ENCODE measurements at regions not wholly inside any gene's neighbourhood (a gene's known extent, or its start where the extent isn't known, plus 50 kb on each side); places are given as distances from the start of the nearest gene placed in this dataset.

GRCh38 chr13:27352698-27353097 lies 71.7 kb upstream of the GTF3A start:
- no peak overlapping the region for H3K4me3 ChIP-seq (ENCODE audit: low read depth, low read length)
- H3K27ac ChIP-seq, result no peak overlapping the region
- no peaks in the 10 kb centered on the region for H3K36me3 ChIP-seq
- H3K27me3 ChIP-seq (ENCODE audit: insufficient read depth, low read depth, severe bottlenecking), result no peaks in the 10 kb centered on the region
- no peak for DNase-seq
- peaks cover 9% of the 10 kb centered on the region for H3K9me3 ChIP-seq (ENCODE audit: severe bottlenecking)
- TF ChIP-seq, protein P1, sequence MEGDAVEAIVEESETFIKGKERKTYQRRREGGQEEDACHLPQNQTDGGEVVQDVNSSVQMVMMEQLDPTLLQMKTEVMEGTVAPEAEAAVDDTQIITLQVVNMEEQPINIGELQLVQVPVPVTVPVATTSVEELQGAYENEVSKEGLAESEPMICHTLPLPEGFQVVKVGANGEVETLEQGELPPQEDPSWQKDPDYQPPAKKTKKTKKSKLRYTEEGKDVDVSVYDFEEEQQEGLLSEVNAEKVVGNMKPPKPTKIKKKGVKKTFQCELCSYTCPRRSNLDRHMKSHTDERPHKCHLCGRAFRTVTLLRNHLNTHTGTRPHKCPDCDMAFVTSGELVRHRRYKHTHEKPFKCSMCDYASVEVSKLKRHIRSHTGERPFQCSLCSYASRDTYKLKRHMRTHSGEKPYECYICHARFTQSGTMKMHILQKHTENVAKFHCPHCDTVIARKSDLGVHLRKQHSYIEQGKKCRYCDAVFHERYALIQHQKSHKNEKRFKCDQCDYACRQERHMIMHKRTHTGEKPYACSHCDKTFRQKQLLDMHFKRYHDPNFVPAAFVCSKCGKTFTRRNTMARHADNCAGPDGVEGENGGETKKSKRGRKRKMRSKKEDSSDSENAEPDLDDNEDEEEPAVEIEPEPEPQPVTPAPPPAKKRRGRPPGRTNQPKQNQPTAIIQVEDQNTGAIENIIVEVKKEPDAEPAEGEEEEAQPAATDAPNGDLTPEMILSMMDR (IDR thresholded peaks at IDR 0.05; ENCODE audit: low read depth, low read length), result no peak

- TF ChIP-seq, protein P1 (IDR thresholded peaks at IDR 0.05; ENCODE audit: low read depth, low read length), result no peak
- Histone ChIP-seq H3K9me3 (ENCODE audit: severe bottlenecking) (peaks cover 9% of the 10 kb centered on the region), H3K4me3 (ENCODE audit: low read depth, low read length) (no peak overlapping the region), H3K36me3 (no peaks in the 10 kb centered on the region), H3K27ac (no peak overlapping the region), H3K27me3 (ENCODE audit: insufficient read depth, low read depth, severe bottlenecking) (no peaks in the 10 kb centered on the region)
- no peak for DNase-seq
These were observed 71.2 kb upstream of the GTF3A start for GRCh38 chr13:27353166-27353583.

DNA sequence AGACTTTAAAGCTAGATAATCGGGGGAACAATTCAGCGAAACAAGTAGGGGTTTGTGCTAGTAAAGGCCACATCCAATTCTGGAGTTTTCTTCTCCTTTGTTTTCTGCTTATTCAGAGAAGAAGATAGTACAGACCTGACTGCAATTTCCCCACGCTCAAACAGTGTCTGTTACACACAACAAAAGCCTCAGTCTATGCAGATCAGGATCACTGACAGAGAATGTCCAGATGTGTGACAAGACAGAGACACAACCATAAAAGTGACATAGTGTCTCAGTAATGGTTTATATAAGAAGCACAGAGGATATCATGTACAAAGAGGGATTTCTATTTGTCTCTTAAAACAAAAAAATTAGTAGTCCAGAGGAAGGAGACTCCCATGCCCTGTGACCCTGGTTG lies 70.7 kb upstream of the GTF3A start:
- TF ChIP-seq, protein P1 (IDR thresholded peaks at IDR 0.05; ENCODE audit: low read depth, low read length), result no peak
- H3K4me3 ChIP-seq (ENCODE audit: low read depth, low read length), result no peak overlapping the region
- H3K27ac ChIP-seq, result no peak overlapping the region
- H3K36me3 ChIP-seq, result no peaks in the 10 kb centered on the region
- no peaks in the 10 kb centered on the region for H3K27me3 ChIP-seq (ENCODE audit: insufficient read depth, low read depth, severe bottlenecking)
- peaks cover 9% of the 10 kb centered on the region for H3K9me3 ChIP-seq (ENCODE audit: severe bottlenecking)
- DNase-seq, result no peak

DNA sequence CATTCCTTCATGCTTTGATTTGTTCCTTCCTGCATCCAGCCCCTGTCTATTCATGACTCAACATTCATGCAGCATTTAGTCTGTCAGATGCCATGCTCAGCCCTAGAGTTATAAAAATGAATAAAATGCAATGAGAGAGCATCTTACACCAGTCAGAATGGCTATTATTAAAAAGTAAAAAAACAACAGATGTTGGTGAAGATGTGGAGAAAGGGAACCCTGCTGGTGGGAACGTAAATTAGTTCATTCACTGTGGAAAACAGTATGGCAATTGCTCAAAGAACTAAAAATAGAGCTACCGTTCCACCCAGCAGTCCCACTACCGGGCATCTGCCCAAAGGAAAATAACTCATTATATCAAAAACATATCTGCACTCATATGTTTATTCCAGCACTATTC lies 70.0 kb upstream of the GTF3A start:
- no peak for DNase-seq
- Histone ChIP-seq H3K4me3 (ENCODE audit: low read depth, low read length) (no peak overlapping the region), H3K36me3 (no peaks in the 10 kb centered on the region), H3K27ac (no peak overlapping the region), H3K27me3 (ENCODE audit: insufficient read depth, low read depth, severe bottlenecking) (peaks cover 2% of the 10 kb centered on the region), H3K9me3 (ENCODE audit: severe bottlenecking) (peaks cover 9% of the 10 kb centered on the region)
- TF ChIP-seq, protein P1 (IDR thresholded peaks at IDR 0.05; ENCODE audit: low read depth, low read length), result no peak

- peaks cover 2% of the 10 kb centered on the region for H3K9me3 ChIP-seq (ENCODE audit: severe bottlenecking)
- TF ChIP-seq, protein P1 (IDR thresholded peaks at IDR 0.05; ENCODE audit: low read depth, low read length), result no peak
- H3K27me3 ChIP-seq (ENCODE audit: insufficient read depth, low read depth, severe bottlenecking), result peaks cover 10% of the 10 kb centered on the region
- H3K27ac ChIP-seq, result no peak overlapping the region
- DNase-seq, result peak; percentile 50
- no peaks in the 10 kb centered on the region for H3K36me3 ChIP-seq
- H3K4me3 ChIP-seq (ENCODE audit: low read depth, low read length), result no peak overlapping the region
These were observed 68.5 kb upstream of the GTF3A start for GRCh38 chr13:27355894-27356293.

GRCh38 chr13:27358420-27358819 lies 66.0 kb upstream of the GTF3A start:
- Histone ChIP-seq H3K4me3 (ENCODE audit: low read depth, low read length) (no peak overlapping the region), H3K36me3 (no peaks in the 10 kb centered on the region), H3K27me3 (ENCODE audit: insufficient read depth, low read depth, severe bottlenecking) (peaks cover 15% of the 10 kb centered on the region), H3K9me3 (ENCODE audit: severe bottlenecking) (no peaks in the 10 kb centered on the region), H3K27ac (no peak overlapping the region)
- no peak for DNase-seq
- TF ChIP-seq, protein P1 (IDR thresholded peaks at IDR 0.05; ENCODE audit: low read depth, low read length), result no peak
